Tibial nerve (tissue), 4 donors: ENCODE measurements at regions not wholly inside any gene's neighbourhood (a gene's known extent, or its start where the extent isn't known, plus 50 kb on each side); places are given as distances from the start of the nearest gene placed in this dataset.

Source experiments
- DNase-seq, 2 donors: peaks; one replicate each; pipeline ENCODE4 v3.0.0-alpha.2; 2019; ENCODE audit warnings: low spot score in 2 of 2
- H3K27ac ChIP-seq, 4 donors: fragments of 200-600 bp; sonication (generic) in 3 of 4; one replicate each; pipeline ENCODE4 v1.5.1; 2017 to 2019; ENCODE audit warnings: mild to moderate bottlenecking in 1 of 4
- H3K27me3 ChIP-seq, 2 donors: fragments of 200-600 bp; sonication (generic) in 1 of 2; one replicate each; pipeline versions ENCODE4 v1.5.1 to v1.6.0; 2017 to 2019
- H3K36me3 ChIP-seq, 3 donors: fragments of 200-600 bp; sonication (generic); one replicate each; pipeline ENCODE4 v1.5.1; 2018 to 2019
- H3K4me1 ChIP-seq, 4 donors: fragments of 200-600 bp; sonication (generic) in 3 of 4; one replicate each; pipeline ENCODE4 v1.5.1; 2017 to 2019
- H3K4me3 ChIP-seq, 4 donors: fragments of 200-600 bp; sonication (generic) in 3 of 4; one replicate each; pipeline ENCODE4 v1.5.1; 2017 to 2019; ENCODE audit warnings: mild to moderate bottlenecking in 1 of 4, moderate library complexity in 1 of 4
- H3K9me3 ChIP-seq, 4 donors: fragments of 200-600 bp; sonication (generic) in 3 of 4; one replicate each; pipeline ENCODE4 v1.5.1; 2017 to 2019
- CTCF ChIP-seq, 5 experiments: fragments of 200-600 bp in 3 of 5; fragments of 450-650 bp in 2 of 5; sonication (generic) in 3 of 5; IDR thresholded peaks; one replicate each; pipeline ENCODE4 v1.5.1; 2016 to 2019; ENCODE audit warnings: antibody characterized with exemption in 5 of 5, mild to moderate bottlenecking in 3 of 5, moderate library complexity in 2 of 5
- EP300 ChIP-seq, 2 donors: sonication (generic); formaldehyde crosslinking; IDR thresholded peaks; one replicate each; pipeline ENCODE4 v1.6.1; 2017; ENCODE audit warnings: antibody characterized with exemption in 2 of 2, mild to moderate bottlenecking in 1 of 2
- POLR2A ChIP-seq, 2 donors: fragments of 450-650 bp; IDR thresholded peaks; one replicate each; pipeline ENCODE4 v1.6.1; 2017; ENCODE audit warnings: antibody characterized with exemption in 2 of 2, mild to moderate bottlenecking in 2 of 2, moderate library complexity in 2 of 2
- WGBS, 2 donors: methylation state at CpG; one replicate each; pipeline ENCODE4 v1.1.5; 2018; 5-methylcytosine and 5-hydroxymethylcytosine counted together

- H3K36me3 ChIP-seq: no peaks in the 10 kb centered on the region
- DNase-seq: no peak
- no peaks in the 10 kb centered on the region for H3K27me3 ChIP-seq
- TF ChIP-seq EP300 (IDR thresholded peaks at IDR 0.05) (no peak), CTCF (IDR thresholded peaks at IDR 0.05) (no peak), POLR2A (IDR thresholded peaks at IDR 0.05) (no peak)
- H3K4me3 ChIP-seq: no peak overlapping the region
- H3K27ac ChIP-seq: no peak overlapping the region
- H3K9me3 ChIP-seq: no peaks in the 10 kb centered on the region
- H3K4me1 ChIP-seq: no peaks in the 10 kb centered on the region
Measured at GRCh38 chr4:23194751-23195150, 502.0 kb downstream of the GBA3 start.

- Histone ChIP-seq H3K4me3 (no peak overlapping the region), H3K27ac (no peak overlapping the region), H3K9me3 (no peaks in the 10 kb centered on the region), H3K4me1 (no peaks in the 10 kb centered on the region), H3K27me3 (no peaks in the 10 kb centered on the region), H3K36me3 (no peaks in the 10 kb centered on the region)
- TF ChIP-seq POLR2A (IDR thresholded peaks at IDR 0.05): no peak
- TF ChIP-seq CTCF (IDR thresholded peaks at IDR 0.05): no peak
- no peak for TF ChIP-seq EP300 (IDR thresholded peaks at IDR 0.05)
- DNase-seq: no peak
- WGBS, 2 donors: 89 to 90% methylated on average over 2 of the region's 2 CpGs
Measured at GRCh38 chr4:23174179-23174578, 481.4 kb downstream of the GBA3 start.

- Histone ChIP-seq H3K27me3 (no peaks in the 10 kb centered on the region), H3K9me3 (no peaks in the 10 kb centered on the region), H3K4me3 (no peak overlapping the region), H3K27ac (no peak overlapping the region), H3K4me1 (no peaks in the 10 kb centered on the region), H3K36me3 (no peaks in the 10 kb centered on the region)
- DNase-seq: no peak
- TF ChIP-seq CTCF (IDR thresholded peaks at IDR 0.05): no peak
- TF ChIP-seq POLR2A (IDR thresholded peaks at IDR 0.05): no peak
- no peak for TF ChIP-seq EP300 (IDR thresholded peaks at IDR 0.05)
- 25 to 35% methylated on average over 2 of the region's 2 CpGs for WGBS, 2 donors
Measured at GRCh38 chr4:23171976-23172375, 479.2 kb downstream of the GBA3 start.

- Histone ChIP-seq H3K27ac (no peak overlapping the region), H3K36me3 (no peaks in the 10 kb centered on the region), H3K4me3 (no peak overlapping the region), H3K9me3 (no peaks in the 10 kb centered on the region), H3K4me1 (no peaks in the 10 kb centered on the region), H3K27me3 (no peaks in the 10 kb centered on the region)
- DNase-seq: no peak
- TF ChIP-seq CTCF (IDR thresholded peaks at IDR 0.05) (no peak), POLR2A (IDR thresholded peaks at IDR 0.05) (no peak), EP300 (IDR thresholded peaks at IDR 0.05) (no peak)
- WGBS, 2 donors: 32 to 44% methylated on average over 6 of the region's 6 CpGs
Measured at GRCh38 chr4:23169608-23170311, 477.0 kb downstream of the GBA3 start.

GRCh38 chr4:23166919-23167318 is 474.2 kb downstream of the GBA3 start:
- H3K36me3 ChIP-seq: no peaks in the 10 kb centered on the region
- H3K27me3 ChIP-seq: no peaks in the 10 kb centered on the region
- no peaks in the 10 kb centered on the region for H3K9me3 ChIP-seq
- no peaks in the 10 kb centered on the region for H3K4me1 ChIP-seq
- no peak overlapping the region for H3K4me3 ChIP-seq
- no peak for DNase-seq
- TF ChIP-seq POLR2A (IDR thresholded peaks at IDR 0.05): no peak
- TF ChIP-seq EP300 (IDR thresholded peaks at IDR 0.05): no peak
- no peak for TF ChIP-seq CTCF (IDR thresholded peaks at IDR 0.05)
- H3K27ac ChIP-seq: no peak overlapping the region
- WGBS, 2 donors: 66 to 87% methylated on average over 1 of the region's 1 CpG
